Prostate gland (tissue), 2 donors: ENCODE measurements at regions not wholly inside any gene's neighbourhood (a gene's known extent, or its start where the extent isn't known, plus 50 kb on each side); places are given as distances from the start of the nearest gene placed in this dataset.
"Not testable (repeated sequence)": the region's sequence is repeated elsewhere in the genome, so short reads cannot be mapped to it uniquely, and the experiment has no call there.

Experiments used
- DNase-seq: peaks from one replicate; pipeline ENCODE4 v3.0.0-alpha.2; 2019; ENCODE audit warnings: low spot score
- H3K27ac ChIP-seq, 2 donors: fragments of 200-600 bp; sonication (generic); 2 replicates each; pipeline ENCODE4 v1.5.1; 2017 to 2019
- H3K27me3 ChIP-seq: fragments of 200-600 bp; sonication (generic); replicated peaks from 2 replicates; pipeline ENCODE4 v1.5.1; 2019; ENCODE audit not compliant: insufficient read depth
- H3K36me3 ChIP-seq, 2 donors: fragments of 200-600 bp; sonication (generic); 1 replicate in 1 of 2; 2 replicates in 1 of 2; pipeline versions ENCODE4 v1.5.1 to v1.8.1; 2017 to 2019
- H3K4me1 ChIP-seq: fragments of 200-600 bp; sonication (generic); replicated peaks from 2 replicates; pipeline ENCODE4 v1.5.1; 2019
- H3K4me3 ChIP-seq, 2 donors: fragments of 200-600 bp; sonication (generic); 2 replicates each; pipeline ENCODE4 v1.5.1; 2017 to 2019
- H3K9me3 ChIP-seq: fragments of 200-600 bp; sonication (generic); 2 replicates; pipeline ENCODE4 v1.5.1; 2017
- POLR2A ChIP-seq: fragments of 450-650 bp; IDR thresholded peaks from one replicate; pipeline ENCODE4 v1.6.1; 2016; ENCODE audit warnings: antibody characterized with exemption, mild to moderate bottlenecking
- POLR2AphosphoS5 ChIP-seq: sonication (generic); formaldehyde crosslinking; IDR thresholded peaks from one replicate; pipeline ENCODE4 v1.6.1; 2017; ENCODE audit warnings: antibody characterized with exemption
- WGBS: methylation state at CpG from one replicate; pipeline ENCODE4 v1.1.5; 2018; 5-methylcytosine and 5-hydroxymethylcytosine counted together
- intact Hi-C: fragments of 100-400 bp; cut with DNase I; formaldehyde crosslinking; loops from one replicate; pipeline ENCODE4 v1.14.2; 2022
- TF ChIP-seq, protein P1 (sequence below), 4 experiments: fragments of 200-600 bp in 2 of 4; fragments of 450-650 bp in 2 of 4; sonication (generic) in 2 of 4; IDR thresholded peaks; 1 replicate in 3 of 4; 2 replicates in 1 of 4; pipeline ENCODE4 v1.5.1; 2016 to 2019; ENCODE audit warnings: antibody characterized with exemption in 4 of 4, mild to moderate bottlenecking in 2 of 4, moderate library complexity in 2 of 4

DNA sequence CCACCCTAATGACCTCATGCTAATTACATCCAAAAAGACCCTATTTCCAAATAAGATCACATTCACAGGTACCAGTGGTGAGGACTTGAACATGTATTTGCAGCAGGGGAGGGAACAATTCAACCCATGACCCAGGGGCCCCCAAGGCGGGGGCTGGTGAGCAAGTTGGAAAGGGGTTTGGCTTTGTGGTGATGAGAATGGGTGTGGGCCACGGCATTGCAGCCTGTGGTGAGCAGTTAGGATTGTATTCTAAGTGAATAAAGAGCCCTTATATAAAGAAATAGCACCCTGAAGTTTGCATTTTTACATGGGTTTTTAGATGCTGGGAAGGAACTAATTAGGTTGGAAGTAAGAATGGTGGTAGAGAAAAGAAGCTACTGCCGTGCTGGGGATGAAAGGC is 694.2 kb downstream of the EFNB2 start:
- 89% methylated on average over 3 of the region's 3 CpGs for WGBS
- TF ChIP-seq POLR2AphosphoS5 (no peak), POLR2A (no peak)
- TF ChIP-seq, protein P1, sequence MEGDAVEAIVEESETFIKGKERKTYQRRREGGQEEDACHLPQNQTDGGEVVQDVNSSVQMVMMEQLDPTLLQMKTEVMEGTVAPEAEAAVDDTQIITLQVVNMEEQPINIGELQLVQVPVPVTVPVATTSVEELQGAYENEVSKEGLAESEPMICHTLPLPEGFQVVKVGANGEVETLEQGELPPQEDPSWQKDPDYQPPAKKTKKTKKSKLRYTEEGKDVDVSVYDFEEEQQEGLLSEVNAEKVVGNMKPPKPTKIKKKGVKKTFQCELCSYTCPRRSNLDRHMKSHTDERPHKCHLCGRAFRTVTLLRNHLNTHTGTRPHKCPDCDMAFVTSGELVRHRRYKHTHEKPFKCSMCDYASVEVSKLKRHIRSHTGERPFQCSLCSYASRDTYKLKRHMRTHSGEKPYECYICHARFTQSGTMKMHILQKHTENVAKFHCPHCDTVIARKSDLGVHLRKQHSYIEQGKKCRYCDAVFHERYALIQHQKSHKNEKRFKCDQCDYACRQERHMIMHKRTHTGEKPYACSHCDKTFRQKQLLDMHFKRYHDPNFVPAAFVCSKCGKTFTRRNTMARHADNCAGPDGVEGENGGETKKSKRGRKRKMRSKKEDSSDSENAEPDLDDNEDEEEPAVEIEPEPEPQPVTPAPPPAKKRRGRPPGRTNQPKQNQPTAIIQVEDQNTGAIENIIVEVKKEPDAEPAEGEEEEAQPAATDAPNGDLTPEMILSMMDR (IDR thresholded peaks at IDR 0.05): no peak

DNA sequence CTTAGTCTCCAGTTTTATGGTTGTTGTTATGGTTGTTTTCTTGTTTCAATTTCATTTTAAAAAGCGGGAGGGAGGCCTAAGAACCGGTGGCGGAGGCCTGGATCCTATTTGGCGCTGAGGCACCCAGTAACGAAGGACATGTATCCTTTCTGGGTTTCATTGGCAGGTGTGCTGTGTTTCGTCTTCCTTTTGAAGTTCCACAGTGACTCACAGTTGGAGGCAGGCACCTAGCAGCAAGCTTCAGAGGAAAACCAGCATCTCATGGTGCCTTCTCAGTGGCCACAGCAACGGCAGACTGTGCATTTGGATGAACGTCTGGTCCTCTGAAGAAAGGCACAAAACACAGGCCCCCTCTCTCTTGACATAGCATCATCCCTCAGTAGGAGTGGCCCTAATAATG is 697.2 kb downstream of the EFNB2 start:
- Histone ChIP-seq H3K4me1 (no peaks in the 10 kb centered on the region), H3K36me3 (no peaks in the 10 kb centered on the region), H3K27me3 (no peaks in the 10 kb centered on the region), H3K27ac (no peak overlapping the region), H3K4me3 (no peak overlapping the region), H3K9me3 (no peaks in the 10 kb centered on the region)
- no peak for DNase-seq
- TF ChIP-seq POLR2A (no peak), POLR2AphosphoS5 (no peak)
- TF ChIP-seq, protein P1 (IDR thresholded peaks at IDR 0.05): no peak
- intact Hi-C loops: no loop called here
- 93% methylated on average over 8 of the region's 8 CpGs for WGBS

More for the DNA sequence above, 694.2 kb downstream of the EFNB2 start:
- Histone ChIP-seq H3K4me1 (no peaks in the 10 kb centered on the region), H3K27me3 (no peaks in the 10 kb centered on the region), H3K9me3 (no peaks in the 10 kb centered on the region), H3K4me3 (no peak overlapping the region), H3K27ac (no peak overlapping the region), H3K36me3 (no peaks in the 10 kb centered on the region)
- intact Hi-C loops: no loop called here
- no peak for DNase-seq

DNA sequence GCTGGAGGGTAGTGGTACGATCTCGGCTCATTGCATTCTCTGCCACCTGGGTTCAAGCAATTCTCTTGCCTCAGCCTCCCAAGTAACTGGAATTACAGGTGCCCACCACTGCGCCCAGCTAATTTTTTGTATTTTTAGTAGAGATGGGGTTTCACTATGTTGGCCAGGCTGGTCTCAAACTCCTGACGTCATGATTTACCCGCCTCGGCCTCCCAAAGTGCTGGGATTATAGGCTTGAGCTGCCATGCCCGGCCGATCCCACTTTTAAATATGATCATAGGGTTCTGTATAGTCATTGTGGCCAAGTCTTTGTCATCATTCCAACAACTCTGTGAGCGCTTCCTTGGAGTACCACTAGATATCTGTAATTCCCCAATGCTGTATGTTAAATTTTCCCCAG is 698.2 kb downstream of the EFNB2 start:
- 97% methylated on average over 9 of the region's 9 CpGs for WGBS
- DNase-seq, H3K27ac ChIP-seq, H3K27me3 ChIP-seq, H3K36me3 ChIP-seq, H3K4me1 ChIP-seq, intact Hi-C loops, H3K9me3 ChIP-seq, H3K4me3 ChIP-seq: not testable (repeated sequence)

DNA sequence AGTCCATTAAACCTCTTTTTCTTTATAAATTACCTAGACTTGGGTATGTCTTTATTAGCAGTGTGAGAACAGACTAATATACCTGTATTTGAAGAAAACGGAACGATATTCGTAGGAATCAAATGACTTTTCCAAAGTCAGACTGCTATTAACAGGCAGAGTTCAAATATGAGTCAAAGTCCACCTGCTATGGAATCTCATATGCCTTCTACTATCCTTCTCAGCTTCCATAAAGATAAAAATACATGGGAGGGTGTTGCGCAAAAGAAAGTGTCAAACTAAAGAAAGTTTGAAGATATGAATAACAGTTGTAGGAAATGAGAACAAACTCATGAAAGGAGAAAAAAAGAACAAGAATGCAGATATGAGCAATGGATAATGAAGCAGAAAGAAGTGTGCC is 704.6 kb downstream of the EFNB2 start:
- intact Hi-C loops: no loop called here
- H3K27me3 ChIP-seq: no peaks in the 10 kb centered on the region
- TF ChIP-seq POLR2A (no peak), POLR2AphosphoS5 (no peak)
- TF ChIP-seq, protein P1 (IDR thresholded peaks at IDR 0.05): no peak
- H3K36me3 ChIP-seq: no peaks in the 10 kb centered on the region
- H3K9me3 ChIP-seq: no peaks in the 10 kb centered on the region
- 69% methylated on average over 4 of the region's 4 CpGs for WGBS
- no peaks in the 10 kb centered on the region for H3K4me1 ChIP-seq
- no peak overlapping the region for H3K27ac ChIP-seq
- no peak overlapping the region for H3K4me3 ChIP-seq
- DNase-seq: no peak

DNA sequence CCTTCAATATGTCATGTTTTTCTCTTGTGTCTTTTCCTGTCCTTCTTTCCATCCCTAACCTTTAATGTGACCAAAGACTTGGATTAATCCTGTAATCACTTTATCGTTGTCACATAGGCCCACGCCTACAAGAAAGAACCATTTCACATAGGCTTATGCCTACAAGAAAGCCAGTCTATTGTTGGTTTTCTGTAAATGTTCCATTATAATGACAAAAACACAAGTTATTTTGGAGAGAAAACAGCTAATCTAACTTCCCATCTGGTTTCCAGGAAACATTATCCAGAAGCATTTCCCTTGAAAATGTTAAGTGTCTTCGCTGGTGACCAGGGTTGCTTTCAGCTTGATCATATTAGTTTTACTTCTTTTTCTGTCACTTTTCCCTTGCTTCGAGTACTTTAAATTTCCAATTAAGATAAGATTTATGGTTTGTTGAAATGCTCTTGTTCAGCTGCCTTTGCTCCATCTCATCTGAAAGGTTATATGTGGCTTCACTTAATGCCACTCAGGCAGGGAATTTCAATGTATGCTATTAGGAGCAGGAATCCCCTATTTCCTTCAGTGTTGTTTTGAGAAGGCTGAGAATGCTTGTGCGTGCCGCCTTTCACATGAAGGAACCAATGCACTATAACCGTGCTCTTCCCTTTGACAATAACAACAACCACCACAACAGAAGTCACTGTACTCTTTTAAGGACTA is 708.2 kb downstream of the EFNB2 start:
- Histone ChIP-seq H3K4me1 (no peaks in the 10 kb centered on the region), H3K36me3 (no peaks in the 10 kb centered on the region), H3K27me3 (no peaks in the 10 kb centered on the region), H3K27ac (no peak overlapping the region), H3K4me3 (no peak overlapping the region), H3K9me3 (no peaks in the 10 kb centered on the region)
- intact Hi-C loops: no loop called here
- TF ChIP-seq POLR2A (no peak), POLR2AphosphoS5 (no peak)
- TF ChIP-seq, protein P1 (IDR thresholded peaks at IDR 0.05): no peak
- no peak for DNase-seq
- WGBS: 76% methylated on average over 7 of the region's 7 CpGs
